HCT116 (cell line): ENCODE measurements at regions not wholly inside any gene's neighbourhood (a gene's known extent, or its start where the extent isn't known, plus 50 kb on each side); places are given as distances from the start of the nearest gene placed in this dataset.

Experiments
- ATAC-seq: fragments of 200-7000 bp; cut with Tn5 transposase; 2 replicates; pipeline ENCODE4 v1.9.1; 2020; ENCODE audit warnings: mild to moderate bottlenecking, moderate library complexity
- BruUV-seq: library from RNA; stranded (reverse); fragments of 400-500 nt; replicated peaks from 2 replicates; lab custom pipeline; 2021; lab: Mats Ljungman, UMichigan
- CTCF ChIA-PET: fragments of 300-600 bp; sonication (Branson Sonifier 250); formaldehyde crosslinking; loops from one replicate; lab custom pipeline; 2021; ENCODE audit warnings: antibody characterized with exemption; lab: Charles Lee
- POLR2A ChIA-PET: fragments of 300-600, 350-600 bp; sonication (Branson Sonifier 250); formaldehyde crosslinking; loops from one replicate; lab custom pipeline; 2021; ENCODE audit warnings: antibody characterized with exemption; lab: Charles Lee
- RAD21 ChIA-PET, 2 experiments: fragments of 300-600 bp; sonication (Branson Sonifier 250); formaldehyde crosslinking; loops; one replicate each; lab custom pipeline; 2023; ENCODE audit warnings: low total read pairs in 2 of 2; ENCODE audit not compliant: uncharacterized antibody in 2 of 2, unreplicated experiment in 2 of 2, low non-redundant PET in 1 of 2; lab: Charles Lee
- DNase-seq: peaks from one replicate; pipeline ENCODE4 v3.0.0-alpha.2; 2010; ENCODE audit warnings: low read depth, low spot score
- H2AFZ ChIP-seq: fragments of 200-600 bp; shearing (Covaris generic), sonication (generic); 2 replicates; pipeline ENCODE4 v1.6.1; 2017; ENCODE audit warnings: low read depth, mixed run types, mixed read lengths, antibody characterized with exemption, low read length; ENCODE audit not compliant: poor library complexity, severe bottlenecking
- H3K27ac ChIP-seq: 2 replicates; pipeline ENCODE4 v1.5.1; 2012; ENCODE audit warnings: low read depth, low read length
- H3K27me3 ChIP-seq: fragments of 200-600 bp; sonication (generic); 2 replicates; pipeline ENCODE4 v1.6.1; 2016; ENCODE audit warnings: mixed run types, low read length, mixed read lengths; ENCODE audit not compliant: insufficient read depth
- H3K36me3 ChIP-seq, 2 experiments: fragments of 200-500 bp in 1 of 2; fragments of 200-600 bp in 1 of 2; sonication (Bioruptor generic) in 1 of 2; sonication (generic) in 1 of 2; 2 replicates each; pipeline versions ENCODE4 v1.5.1 to v1.6.1; 2014 to 2016; ENCODE audit warnings: low read length in 2 of 2, inconsistent platforms in 1 of 2, mixed read lengths in 1 of 2, mixed run types in 1 of 2; ENCODE audit not compliant: insufficient read depth in 2 of 2, control insufficient read depth in 1 of 2
- H3K4me1 ChIP-seq, 2 experiments: fragments of 200-600 bp in 1 of 2; sonication (generic) in 1 of 2; 2 replicates each; pipeline versions ENCODE4 v1.5.1 to v1.6.1; 2012 to 2017; ENCODE audit warnings: low read length in 2 of 2, inconsistent platforms in 1 of 2, mild to moderate bottlenecking in 1 of 2, mixed read lengths in 1 of 2, mixed run types in 1 of 2, moderate library complexity in 1 of 2; ENCODE audit not compliant: insufficient read depth in 2 of 2, control insufficient read depth in 1 of 2
- H3K4me2 ChIP-seq: fragments of 200-600 bp; sonication (generic); 2 replicates; pipeline ENCODE4 v1.6.1; 2017; ENCODE audit warnings: mixed run types, low read length, mixed read lengths
- H3K4me3 ChIP-seq, 2 experiments: fragments of 200-600 bp in 1 of 2; sonication (generic) in 1 of 2; replicated peaks in 1 of 2; 2 replicates each; pipeline ENCODE4 v1.5.1; 2011 to 2016; ENCODE audit warnings: low read length in 2 of 2, control low read depth in 1 of 2, low read depth in 1 of 2, mild to moderate bottlenecking in 1 of 2, mixed read lengths in 1 of 2, mixed run types in 1 of 2
- H3K79me2 ChIP-seq: fragments of 200-600 bp; sonication (generic); 2 replicates; pipeline ENCODE4 v1.6.1; 2017; ENCODE audit warnings: mild to moderate bottlenecking, mixed run types, low read length, moderate library complexity, mixed read lengths; ENCODE audit not compliant: insufficient read depth
- H3K9ac ChIP-seq: fragments of 200-600 bp; sonication (generic); 2 replicates; pipeline ENCODE4 v1.6.1; 2016; ENCODE audit warnings: low read length, mixed read lengths
- H3K9me2 ChIP-seq: fragments of 200-600 bp; sonication (generic), shearing (Covaris generic); 2 replicates; pipeline ENCODE4 v1.6.1; 2017; ENCODE audit warnings: mixed run types, mild to moderate bottlenecking, moderate library complexity; ENCODE audit not compliant: insufficient read depth
- H3K9me3 ChIP-seq, 2 experiments: fragments of 200-500 bp in 1 of 2; fragments of 200-600 bp in 1 of 2; sonication (Bioruptor generic) in 1 of 2; sonication (generic) in 1 of 2; 2 replicates each; pipeline ENCODE4 v1.6.1; 2014 to 2017; ENCODE audit warnings: low read length in 2 of 2, mixed read lengths in 2 of 2, inconsistent platforms in 1 of 2, low read depth in 1 of 2, mild to moderate bottlenecking in 1 of 2, mixed run types in 1 of 2, moderate library complexity in 1 of 2; ENCODE audit not compliant: control insufficient read depth in 1 of 2, insufficient read depth in 1 of 2
- H4K20me1 ChIP-seq: fragments of 200-600 bp; sonication (generic), shearing (Covaris generic); 2 replicates; pipeline ENCODE4 v1.6.1; 2017; ENCODE audit warnings: mixed run types, mild to moderate bottlenecking, moderate library complexity; ENCODE audit not compliant: insufficient read depth
- CBX3 ChIP-seq: IDR thresholded peaks from 2 replicates; pipeline ENCODE4 v1.6.1; 2012; ENCODE audit warnings: low read depth
- CEBPB ChIP-seq: IDR thresholded peaks from 2 replicates; pipeline ENCODE4 v1.6.1; 2012; ENCODE audit warnings: low read depth
- EGR1 ChIP-seq: IDR thresholded peaks from 2 replicates; pipeline ENCODE4 v1.6.1; 2012; ENCODE audit warnings: low read depth
- EZH2 ChIP-seq: fragments of 200-600 bp; sonication (generic); IDR thresholded peaks from 2 replicates; pipeline ENCODE4 v1.6.1; 2017; ENCODE audit warnings: antibody characterized with exemption, mixed run types
- FOSL1 ChIP-seq: IDR thresholded peaks from 2 replicates; pipeline ENCODE4 v1.6.1; 2012; ENCODE audit warnings: low read depth
- JUND ChIP-seq: IDR thresholded peaks from 2 replicates; pipeline ENCODE4 v1.6.1; 2012
- POLR2AphosphoS5 ChIP-seq: IDR thresholded peaks from 2 replicates; pipeline ENCODE4 v1.6.1; 2011; ENCODE audit warnings: mild to moderate bottlenecking, low read depth, low read length, moderate library complexity
- SIN3A ChIP-seq: IDR thresholded peaks from 2 replicates; pipeline ENCODE4 v1.6.1; 2012; ENCODE audit warnings: low read depth
- SP1 ChIP-seq: IDR thresholded peaks from 2 replicates; pipeline ENCODE4 v1.6.1; 2012; ENCODE audit warnings: low read depth
- SRF ChIP-seq: IDR thresholded peaks from 2 replicates; pipeline ENCODE4 v1.6.1; 2012; ENCODE audit warnings: low read depth
- YY1 ChIP-seq: IDR thresholded peaks from 2 replicates; pipeline ENCODE4 v1.6.1; 2011; ENCODE audit warnings: low read length, low read depth, moderate library complexity, mild to moderate bottlenecking; ENCODE audit not compliant: insufficient replicate concordance; ENCODE audit errors: extremely low read depth
- ZFX ChIP-seq: fragments of 450-650 bp; IDR thresholded peaks from 2 replicates; pipeline ENCODE4 v1.6.1; 2017
- intact Hi-C: fragments of 100-400 bp; cut with micrococcal nuclease; formaldehyde crosslinking; loops from 2 replicates; pipeline ENCODE4 v1.10.0; 2022
- TF ChIP-seq, protein P1 (sequence below): IDR thresholded peaks from 2 replicates; pipeline ENCODE4 v1.6.1; 2011; ENCODE audit warnings: mild to moderate bottlenecking, low read length, moderate library complexity; ENCODE audit not compliant: insufficient replicate concordance; ENCODE audit errors: extremely low read depth
- TF ChIP-seq, protein P2 (sequence below): IDR thresholded peaks from 2 replicates; pipeline ENCODE4 v1.6.1; 2012
- TF ChIP-seq, protein P3 (sequence below): IDR thresholded peaks from 2 replicates; pipeline ENCODE4 v1.6.1; 2012
- TF ChIP-seq, protein P4 (sequence below), 3 experiments: fragments of 200-600 bp in 1 of 3; sonication (generic) in 1 of 3; IDR thresholded peaks in 2 of 3; conservative IDR thresholded peaks in 1 of 3; 2 replicates each; pipeline ENCODE4 v1.5.1; 2012 to 2017; ENCODE audit warnings: low read depth in 2 of 3, low read length in 2 of 3, antibody characterized with exemption in 1 of 3, borderline replicate concordance in 1 of 3, control low read depth in 1 of 3, mild to moderate bottlenecking in 1 of 3, mixed read lengths in 1 of 3, mixed run types in 1 of 3, moderate library complexity in 1 of 3; ENCODE audit not compliant: insufficient read depth in 1 of 3

DNA sequence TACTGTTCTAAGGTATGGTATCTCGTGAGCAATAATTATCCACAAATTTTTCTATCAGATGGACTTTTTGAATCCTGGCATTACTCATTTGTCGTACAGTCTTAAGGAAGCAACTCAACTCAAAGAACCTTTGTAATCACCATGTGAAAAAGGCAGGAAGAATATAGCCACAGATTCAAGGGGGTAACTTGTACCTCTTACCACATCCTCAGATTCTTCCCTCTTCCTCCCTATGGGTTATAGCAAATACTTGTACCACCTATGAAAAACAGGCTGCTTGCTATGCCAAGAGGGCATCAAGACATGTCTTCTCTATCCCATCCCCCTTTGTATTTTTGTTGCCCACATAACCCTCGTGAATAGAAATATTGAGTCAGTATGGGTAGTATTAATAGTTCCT lies 616.6 kb upstream of the USP24 start:
- ChIA-PET RAD21 (no interaction called here), POLR2A (no interaction called here), CTCF (no interaction called here)
- BruUV-seq, result no TSS peak
- no peaks in the 10 kb centered on the region for H3K9me3 ChIP-seq
- no peaks in the 10 kb centered on the region for H3K27me3 ChIP-seq
- H3K4me3 ChIP-seq, result no peak overlapping the region
- no peak overlapping the region for H3K4me2 ChIP-seq
- H3K36me3 ChIP-seq, result no peaks in the 10 kb centered on the region
- H2AFZ ChIP-seq, result no peak overlapping the region
- no peaks in the 10 kb centered on the region for H4K20me1 ChIP-seq
- H3K9me2 ChIP-seq, result no peaks in the 10 kb centered on the region
- no peak for ATAC-seq
- H3K4me1 ChIP-seq, result no peaks in the 10 kb centered on the region; a peak in 1 of 4 replicates
- no peak for DNase-seq
- H3K9ac ChIP-seq, result no peak overlapping the region
- intact Hi-C loops, result no loop called here
- H3K27ac ChIP-seq, result no peak overlapping the region
- H3K79me2 ChIP-seq, result no peaks in the 10 kb centered on the region
- no peak for TF ChIP-seq ZFX
- no peak for TF ChIP-seq EGR1
- TF ChIP-seq SP1, result no peak
- TF ChIP-seq, protein P1, sequence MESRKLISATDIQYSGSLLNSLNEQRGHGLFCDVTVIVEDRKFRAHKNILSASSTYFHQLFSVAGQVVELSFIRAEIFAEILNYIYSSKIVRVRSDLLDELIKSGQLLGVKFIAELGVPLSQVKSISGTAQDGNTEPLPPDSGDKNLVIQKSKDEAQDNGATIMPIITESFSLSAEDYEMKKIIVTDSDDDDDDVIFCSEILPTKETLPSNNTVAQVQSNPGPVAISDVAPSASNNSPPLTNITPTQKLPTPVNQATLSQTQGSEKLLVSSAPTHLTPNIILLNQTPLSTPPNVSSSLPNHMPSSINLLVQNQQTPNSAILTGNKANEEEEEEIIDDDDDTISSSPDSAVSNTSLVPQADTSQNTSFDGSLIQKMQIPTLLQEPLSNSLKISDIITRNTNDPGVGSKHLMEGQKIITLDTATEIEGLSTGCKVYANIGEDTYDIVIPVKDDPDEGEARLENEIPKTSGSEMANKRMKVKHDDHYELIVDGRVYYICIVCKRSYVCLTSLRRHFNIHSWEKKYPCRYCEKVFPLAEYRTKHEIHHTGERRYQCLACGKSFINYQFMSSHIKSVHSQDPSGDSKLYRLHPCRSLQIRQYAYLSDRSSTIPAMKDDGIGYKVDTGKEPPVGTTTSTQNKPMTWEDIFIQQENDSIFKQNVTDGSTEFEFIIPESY, result no peak
- TF ChIP-seq, protein P2, sequence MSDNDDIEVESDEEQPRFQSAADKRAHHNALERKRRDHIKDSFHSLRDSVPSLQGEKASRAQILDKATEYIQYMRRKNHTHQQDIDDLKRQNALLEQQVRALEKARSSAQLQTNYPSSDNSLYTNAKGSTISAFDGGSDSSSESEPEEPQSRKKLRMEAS, result no peak
- no peak for TF ChIP-seq JUND
- TF ChIP-seq CEBPB, result no peak
- no peak for TF ChIP-seq YY1
- TF ChIP-seq POLR2AphosphoS5, result no peak
- TF ChIP-seq FOSL1, result no peak
- TF ChIP-seq, protein P3, sequence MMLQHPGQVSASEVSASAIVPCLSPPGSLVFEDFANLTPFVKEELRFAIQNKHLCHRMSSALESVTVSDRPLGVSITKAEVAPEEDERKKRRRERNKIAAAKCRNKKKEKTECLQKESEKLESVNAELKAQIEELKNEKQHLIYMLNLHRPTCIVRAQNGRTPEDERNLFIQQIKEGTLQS, result no peak
- no peak for TF ChIP-seq SIN3A
- TF ChIP-seq EZH2, result no peak
- TF ChIP-seq SRF, result no peak
- TF ChIP-seq CBX3, result no peak
- TF ChIP-seq, protein P4, sequence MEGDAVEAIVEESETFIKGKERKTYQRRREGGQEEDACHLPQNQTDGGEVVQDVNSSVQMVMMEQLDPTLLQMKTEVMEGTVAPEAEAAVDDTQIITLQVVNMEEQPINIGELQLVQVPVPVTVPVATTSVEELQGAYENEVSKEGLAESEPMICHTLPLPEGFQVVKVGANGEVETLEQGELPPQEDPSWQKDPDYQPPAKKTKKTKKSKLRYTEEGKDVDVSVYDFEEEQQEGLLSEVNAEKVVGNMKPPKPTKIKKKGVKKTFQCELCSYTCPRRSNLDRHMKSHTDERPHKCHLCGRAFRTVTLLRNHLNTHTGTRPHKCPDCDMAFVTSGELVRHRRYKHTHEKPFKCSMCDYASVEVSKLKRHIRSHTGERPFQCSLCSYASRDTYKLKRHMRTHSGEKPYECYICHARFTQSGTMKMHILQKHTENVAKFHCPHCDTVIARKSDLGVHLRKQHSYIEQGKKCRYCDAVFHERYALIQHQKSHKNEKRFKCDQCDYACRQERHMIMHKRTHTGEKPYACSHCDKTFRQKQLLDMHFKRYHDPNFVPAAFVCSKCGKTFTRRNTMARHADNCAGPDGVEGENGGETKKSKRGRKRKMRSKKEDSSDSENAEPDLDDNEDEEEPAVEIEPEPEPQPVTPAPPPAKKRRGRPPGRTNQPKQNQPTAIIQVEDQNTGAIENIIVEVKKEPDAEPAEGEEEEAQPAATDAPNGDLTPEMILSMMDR (IDR thresholded peaks at IDR 0.05 in 2 of 3, conservative IDR thresholded peaks at IDR 0.05 in 1 of 3; ENCODE audit: borderline replicate concordance in 1 of 3, insufficient read depth in 1 of 3, low read depth in 2 of 3, low read length in 2 of 3), result no peak
